ENCODE measurements at regions not wholly inside any gene's neighbourhood (a gene's known extent, or its start where the extent isn't known, plus 50 kb on each side); places are given as distances from the start of the nearest gene placed in this dataset.

DNA sequence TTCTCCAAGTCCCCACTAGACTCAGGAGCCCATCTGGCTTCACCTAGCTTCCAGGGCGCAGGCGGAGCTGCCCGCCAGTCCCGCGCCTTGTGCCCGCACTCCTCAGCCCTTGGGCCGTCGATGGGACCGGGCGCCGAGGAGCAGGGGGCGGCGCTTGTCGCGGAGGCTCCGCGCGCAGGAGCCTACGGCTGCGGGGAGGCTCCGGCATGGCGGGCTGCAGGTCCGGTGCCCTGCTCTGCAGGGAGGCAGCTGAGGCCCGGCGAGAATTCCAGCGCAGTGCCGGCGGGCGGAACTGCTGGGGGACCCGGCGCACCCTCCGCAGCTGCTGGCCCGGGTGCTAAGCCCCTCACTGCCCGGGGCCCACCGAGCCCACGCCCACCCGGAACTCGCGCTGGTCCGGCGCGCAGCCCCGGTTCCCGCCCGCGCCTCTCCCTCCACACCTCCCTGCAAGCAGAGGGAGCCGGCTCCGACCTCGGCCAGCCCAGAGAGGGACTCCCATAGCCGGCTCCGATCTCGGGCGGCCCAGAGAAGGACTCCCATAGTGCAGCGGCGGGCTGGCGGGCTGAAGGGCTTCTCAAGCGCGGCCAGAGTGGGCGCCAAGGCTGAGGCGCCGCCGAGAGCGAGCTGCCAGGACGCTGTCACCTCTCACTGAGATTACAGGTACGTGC lies 78.1 kb upstream of the PJA2 start:
- TF ChIP-seq, protein P1, sequence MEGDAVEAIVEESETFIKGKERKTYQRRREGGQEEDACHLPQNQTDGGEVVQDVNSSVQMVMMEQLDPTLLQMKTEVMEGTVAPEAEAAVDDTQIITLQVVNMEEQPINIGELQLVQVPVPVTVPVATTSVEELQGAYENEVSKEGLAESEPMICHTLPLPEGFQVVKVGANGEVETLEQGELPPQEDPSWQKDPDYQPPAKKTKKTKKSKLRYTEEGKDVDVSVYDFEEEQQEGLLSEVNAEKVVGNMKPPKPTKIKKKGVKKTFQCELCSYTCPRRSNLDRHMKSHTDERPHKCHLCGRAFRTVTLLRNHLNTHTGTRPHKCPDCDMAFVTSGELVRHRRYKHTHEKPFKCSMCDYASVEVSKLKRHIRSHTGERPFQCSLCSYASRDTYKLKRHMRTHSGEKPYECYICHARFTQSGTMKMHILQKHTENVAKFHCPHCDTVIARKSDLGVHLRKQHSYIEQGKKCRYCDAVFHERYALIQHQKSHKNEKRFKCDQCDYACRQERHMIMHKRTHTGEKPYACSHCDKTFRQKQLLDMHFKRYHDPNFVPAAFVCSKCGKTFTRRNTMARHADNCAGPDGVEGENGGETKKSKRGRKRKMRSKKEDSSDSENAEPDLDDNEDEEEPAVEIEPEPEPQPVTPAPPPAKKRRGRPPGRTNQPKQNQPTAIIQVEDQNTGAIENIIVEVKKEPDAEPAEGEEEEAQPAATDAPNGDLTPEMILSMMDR (IDR thresholded peaks at IDR 0.05), result no peak
- no peak for TF ChIP-seq POLR2A (IDR thresholded peaks at IDR 0.05)

Measured in right lobe of liver (tissue), 4 donors.